WI38 (cell line): ENCODE measurements at regions not wholly inside any gene's neighbourhood (a gene's known extent, or its start where the extent isn't known, plus 50 kb on each side); places are given as distances from the start of the nearest gene placed in this dataset.

Source experiments
- H3K4me3 ChIP-seq: 2 replicates; pipeline ENCODE4 v1.5.1; 2011; ENCODE audit warnings: low read depth, mild to moderate bottlenecking, control low read depth, low read length
- CTCF ChIP-seq: IDR thresholded peaks from 2 replicates; pipeline ENCODE4 v1.5.1; 2012; ENCODE audit warnings: low read depth, mild to moderate bottlenecking, control low read depth, low read length

GRCh38 chr15:70401709-70402108, 304.0 kb upstream of the TLE3 start:
- no peak for TF ChIP-seq CTCF
- H3K4me3 ChIP-seq, result no peak overlapping the region

- TF ChIP-seq CTCF, result no peak
- H3K4me3 ChIP-seq, result no peak overlapping the region
Observed at GRCh38 chr15:70400766-70401541, 303.2 kb upstream of the TLE3 start.

- no peak for TF ChIP-seq CTCF
- no peak overlapping the region for H3K4me3 ChIP-seq
Observed at GRCh38 chr15:70399204-70399603, 301.5 kb upstream of the TLE3 start.

GRCh38 chr15:70398694-70399093, 301.0 kb upstream of the TLE3 start:
- TF ChIP-seq CTCF, result no peak
- H3K4me3 ChIP-seq, result no peak overlapping the region

GRCh38 chr15:70396807-70397206, 299.1 kb upstream of the TLE3 start:
- H3K4me3 ChIP-seq, result no peak overlapping the region
- TF ChIP-seq CTCF, result no peak

GRCh38 chr15:70395164-70395563, 297.4 kb upstream of the TLE3 start:
- TF ChIP-seq CTCF, result no peak

GRCh38 chr15:70390723-70391122, 293.0 kb upstream of the TLE3 start:
- H3K4me3 ChIP-seq, result no peak overlapping the region

More at GRCh38 chr15:70395164-70395563, 297.4 kb upstream of the TLE3 start:
- no peak overlapping the region for H3K4me3 ChIP-seq

More at GRCh38 chr15:70390723-70391122, 293.0 kb upstream of the TLE3 start:
- TF ChIP-seq CTCF, result no peak
